T-cell (primary cell): ENCODE measurements at regions not wholly inside any gene's neighbourhood (a gene's known extent, or its start where the extent isn't known, plus 50 kb on each side); places are given as distances from the start of the nearest gene placed in this dataset.
"Not testable (repeated sequence)": the region's sequence is repeated elsewhere in the genome, so short reads cannot be mapped to it uniquely, and the experiment has no call there.

ENCODE experiments used
- ATAC-seq, 4 experiments: fragments of 200-7000 bp in 3 of 4; fragments of 150-1000 bp in 1 of 4; cut with Tn5 transposase; replicated peaks in 1 of 4; 1 replicate in 3 of 4; 2 replicates in 1 of 4; pipeline ENCODE4 v1.10.0; 2021; ENCODE audit warnings: moderate library complexity in 3 of 4, mild to moderate bottlenecking in 2 of 4, moderate number of reproducible peaks in 1 of 4
- CTCF ChIA-PET, 2 donors: fragments of 300-600 bp; sonication (Branson Sonifier 250); formaldehyde crosslinking; loops; one replicate each; lab custom pipeline; 2022; ENCODE audit warnings: antibody characterized with exemption in 2 of 2; lab: Charles Lee
- POLR2A ChIA-PET, 2 donors: fragments of 300-600 bp; sonication (Branson Sonifier 250); formaldehyde crosslinking; loops; one replicate each; lab custom pipeline; 2022; ENCODE audit warnings: antibody characterized with exemption in 2 of 2; lab: Charles Lee
- DNase-seq, 35 experiments: peaks; one replicate each; pipeline versions ENCODE4 v3.0.0 to v3.0.0-alpha.2; 2013 to 2023
- H3K27ac ChIP-seq: one replicate; pipeline ENCODE4 v1.5.1; 2013; ENCODE audit warnings: low read length
- H3K27me3 ChIP-seq, 2 experiments: replicated peaks in 1 of 2; 1 replicate in 1 of 2; 2 replicates in 1 of 2; pipeline versions ENCODE4 v1.6.1 to v1.7.0; 2013; ENCODE audit warnings: low read length in 1 of 2, mixed read lengths in 1 of 2; ENCODE audit not compliant: control insufficient read depth in 2 of 2, insufficient read depth in 2 of 2; ENCODE audit errors: extremely low read depth in 1 of 2
- H3K36me3 ChIP-seq, 2 donors: 1 replicate in 1 of 2; 2 replicates in 1 of 2; pipeline versions ENCODE4 v1.6.1 to v1.7.0; 2013; ENCODE audit warnings: low read length in 1 of 2; ENCODE audit not compliant: control insufficient read depth in 2 of 2, insufficient read depth in 1 of 2; ENCODE audit errors: extremely low read depth in 1 of 2
- H3K4me1 ChIP-seq, 2 experiments: 1 replicate in 1 of 2; 2 replicates in 1 of 2; pipeline versions ENCODE4 v1.6.1 to v1.7.0; 2013; ENCODE audit warnings: low read length in 2 of 2, mixed read lengths in 1 of 2; ENCODE audit not compliant: insufficient read depth in 2 of 2, control insufficient read depth in 1 of 2; ENCODE audit errors: extremely low read depth in 1 of 2
- H3K4me3 ChIP-seq, 2 donors: 1 replicate in 1 of 2; 2 replicates in 1 of 2; pipeline versions ENCODE4 v1.5.1 to v1.7.0; 2013; ENCODE audit warnings: mild to moderate bottlenecking in 2 of 2, low read length in 1 of 2, moderate library complexity in 1 of 2; ENCODE audit not compliant: control insufficient read depth in 1 of 2; ENCODE audit errors: extremely low read depth in 1 of 2
- H3K9me3 ChIP-seq: 2 replicates; pipeline ENCODE4 v1.7.0; 2013
- H3K27ac Mint-ChIP-seq, 2 donors: one replicate each; pipeline ENCODE4 v1.8.0; 2020 to 2021; ENCODE audit warnings: mild to moderate bottlenecking in 2 of 2, mixed read lengths in 2 of 2
- H3K27me3 Mint-ChIP-seq, 2 donors: one replicate each; pipeline ENCODE4 v1.8.0; 2021 to 2022; ENCODE audit warnings: mixed read lengths in 2 of 2
- H3K36me3 Mint-ChIP-seq: one replicate; pipeline ENCODE4 v1.8.0; 2021; ENCODE audit warnings: mixed read lengths
- H3K4me1 Mint-ChIP-seq, 3 donors: one replicate each; pipeline ENCODE4 v1.8.0; 2020 to 2022; ENCODE audit warnings: mixed read lengths in 3 of 3, mild to moderate bottlenecking in 1 of 3
- H3K4me3 Mint-ChIP-seq, 3 donors: one replicate each; pipeline ENCODE4 v1.8.0; 2020 to 2022; ENCODE audit warnings: mild to moderate bottlenecking in 3 of 3, mixed read lengths in 3 of 3, moderate library complexity in 3 of 3
- H3K9me3 Mint-ChIP-seq, 3 donors: one replicate each; pipeline ENCODE4 v1.8.0; 2020 to 2022; ENCODE audit warnings: mixed read lengths in 3 of 3
- WGBS: methylation state at CpG from one replicate; pipeline ENCODE4 v1.1.5; 2013; ENCODE audit warnings: missing lambda C conversion rate; ENCODE audit not compliant: insufficient coverage; 5-methylcytosine and 5-hydroxymethylcytosine counted together

- CTCF ChIA-PET, result no interaction called here
- Histone ChIP-seq H3K4me1 (no peaks in the 10 kb centered on the region), H3K36me3 (no peaks in the 10 kb centered on the region), H3K9me3 (no peaks in the 10 kb centered on the region), H3K27me3 (no peaks in the 10 kb centered on the region), H3K4me3 (no peak overlapping the region), H3K27ac (no peak overlapping the region)
- DNase-seq, result no peak
- no peak overlapping the region for H3K27ac Mint-ChIP-seq
- peaks cover 11 to 19% (median 16%) of the 10 kb centered on the region in 3 donors for H3K9me3 Mint-ChIP-seq
- no peak for ATAC-seq
- POLR2A ChIA-PET, result no interaction called here
- no peaks in the 10 kb centered on the region for H3K36me3 Mint-ChIP-seq
- no peaks in the 10 kb centered on the region for H3K4me1 Mint-ChIP-seq
- 75% methylated on average over 2 of the region's 5 CpGs for WGBS
- no peak overlapping the region for H3K4me3 Mint-ChIP-seq
- no peaks in the 10 kb centered on the region for H3K27me3 Mint-ChIP-seq
Observed at GRCh38 chr10:65284495-65285041, 1641.3 kb upstream of the LRRTM3 start.

GRCh38 chr10:65285726-65286125, 1640.1 kb upstream of the LRRTM3 start:
- H3K36me3 Mint-ChIP-seq, CTCF ChIA-PET, H3K27me3 Mint-ChIP-seq, DNase-seq, ATAC-seq, H3K9me3 ChIP-seq, H3K4me3 Mint-ChIP-seq, H3K4me1 ChIP-seq, H3K4me1 Mint-ChIP-seq, H3K27ac ChIP-seq, POLR2A ChIA-PET, H3K4me3 ChIP-seq, H3K27ac Mint-ChIP-seq, H3K27me3 ChIP-seq, H3K36me3 ChIP-seq: not testable (repeated sequence)
- 78% methylated on average over 3 of the region's 3 CpGs for WGBS
- H3K9me3 Mint-ChIP-seq, result peaks cover 6 to 23% (median 15%) of the 10 kb centered on the region in 3 donors

- Histone ChIP-seq H3K4me1 (no peaks in the 10 kb centered on the region), H3K4me3 (no peak overlapping the region), H3K36me3 (no peaks in the 10 kb centered on the region), H3K27ac (no peak overlapping the region), H3K9me3 (no peaks in the 10 kb centered on the region), H3K27me3 (no peaks in the 10 kb centered on the region)
- DNase-seq, result no peak
- peaks cover 2 to 14% (median 10%) of the 10 kb centered on the region in 3 donors for H3K9me3 Mint-ChIP-seq
- whole genome bisulfite sequencing, result no CpG with 5 or more reads among the region's 1 CpG
- ChIA-PET CTCF (no interaction called here), POLR2A (no interaction called here)
- no peak for ATAC-seq
- no peak overlapping the region for H3K4me3 Mint-ChIP-seq
- H3K27me3 Mint-ChIP-seq, result no peaks in the 10 kb centered on the region
- H3K36me3 Mint-ChIP-seq, result no peaks in the 10 kb centered on the region
- H3K27ac Mint-ChIP-seq, result no peak overlapping the region
- no peaks in the 10 kb centered on the region for H3K4me1 Mint-ChIP-seq
Observed at GRCh38 chr10:65291286-65291685, 1634.5 kb upstream of the LRRTM3 start.

- H3K4me1 Mint-ChIP-seq, result no peaks in the 10 kb centered on the region
- no CpG with 5 or more reads among the region's 3 CpGs for WGBS
- H3K4me1 ChIP-seq, result no peaks in the 10 kb centered on the region
- no peaks in the 10 kb centered on the region for H3K27me3 ChIP-seq
- no peak for ATAC-seq
- H3K36me3 Mint-ChIP-seq, result no peaks in the 10 kb centered on the region
- no peak overlapping the region for H3K27ac Mint-ChIP-seq
- no peak overlapping the region for H3K27ac ChIP-seq
- no peaks in the 10 kb centered on the region for H3K27me3 Mint-ChIP-seq
- DNase-seq, result no peak
- H3K36me3 ChIP-seq, result no peaks in the 10 kb centered on the region
- POLR2A ChIA-PET, result no interaction called here
- peaks cover 2 to 8% (median 4%) of the 10 kb centered on the region in 3 donors for H3K9me3 Mint-ChIP-seq
- CTCF ChIA-PET, result no interaction called here
- no peak overlapping the region for H3K4me3 ChIP-seq
- no peak overlapping the region for H3K4me3 Mint-ChIP-seq
- H3K9me3 ChIP-seq, result no peaks in the 10 kb centered on the region
Observed at GRCh38 chr10:65292551-65292950, 1633.3 kb upstream of the LRRTM3 start.

- Mint-ChIP-seq H3K9me3 (peaks cover 4 to 9% (median 8%) of the 10 kb centered on the region in 3 donors), H3K27ac (no peak overlapping the region), H3K4me3 (no peak overlapping the region), H3K4me1 (no peaks in the 10 kb centered on the region), H3K36me3 (no peaks in the 10 kb centered on the region), H3K27me3 (no peaks in the 10 kb centered on the region)
- no CpG with 5 or more reads among the region's 1 CpG for WGBS
- ChIA-PET POLR2A (no interaction called here), CTCF (no interaction called here)
- ATAC-seq (no peak), DNase-seq (no peak)
- H3K9me3 ChIP-seq, result no peaks in the 10 kb centered on the region
- H3K27me3 ChIP-seq, result no peaks in the 10 kb centered on the region
- no peaks in the 10 kb centered on the region for H3K4me1 ChIP-seq
- no peaks in the 10 kb centered on the region for H3K36me3 ChIP-seq
- H3K27ac ChIP-seq, result no peak overlapping the region
- no peak overlapping the region for H3K4me3 ChIP-seq
Observed at GRCh38 chr10:65294329-65294728, 1631.5 kb upstream of the LRRTM3 start.

GRCh38 chr10:65301181-65301580, 1624.7 kb upstream of the LRRTM3 start:
- WGBS, result no CpG with 5 or more reads among the region's 3 CpGs
- H3K4me3 ChIP-seq, result no peak overlapping the region
- Mint-ChIP-seq H3K4me3 (no peak overlapping the region), H3K36me3 (no peaks in the 10 kb centered on the region), H3K27me3 (no peaks in the 10 kb centered on the region), H3K27ac (no peak overlapping the region), H3K4me1 (no peaks in the 10 kb centered on the region), H3K9me3 (peaks cover 0 to 7% (median 7%) of the 10 kb centered on the region in 3 donors)
- H3K36me3 ChIP-seq, result no peaks in the 10 kb centered on the region
- H3K27ac ChIP-seq, result no peak overlapping the region
- no peaks in the 10 kb centered on the region for H3K4me1 ChIP-seq
- no peaks in the 10 kb centered on the region for H3K9me3 ChIP-seq
- CTCF ChIA-PET, result no interaction called here
- DNase-seq, result no peak
- ATAC-seq, result no peak
- POLR2A ChIA-PET, result no interaction called here
- no peaks in the 10 kb centered on the region for H3K27me3 ChIP-seq

- Histone ChIP-seq H3K36me3 (no peaks in the 10 kb centered on the region), H3K9me3 (no peaks in the 10 kb centered on the region), H3K27ac (no peak overlapping the region), H3K27me3 (no peaks in the 10 kb centered on the region), H3K4me3 (no peak overlapping the region), H3K4me1 (no peaks in the 10 kb centered on the region)
- DNase-seq, result no peak
- ChIA-PET CTCF (no interaction called here), POLR2A (no interaction called here)
- WGBS, result no CpG with 5 or more reads among the region's 2 CpGs
- Mint-ChIP-seq H3K36me3 (no peaks in the 10 kb centered on the region), H3K4me3 (no peak overlapping the region), H3K9me3 (peaks cover 0 to 6% (median 4%) of the 10 kb centered on the region in 3 donors), H3K4me1 (no peaks in the 10 kb centered on the region), H3K27me3 (no peaks in the 10 kb centered on the region), H3K27ac (no peak overlapping the region)
- no peak for ATAC-seq
Observed at GRCh38 chr10:65306201-65306600, 1619.6 kb upstream of the LRRTM3 start.
